Peyer's patch (tissue), 4 donors: ENCODE measurements at regions not wholly inside any gene's neighbourhood (a gene's known extent, or its start where the extent isn't known, plus 50 kb on each side); places are given as distances from the start of the nearest gene placed in this dataset.

ENCODE experiments used
- DNase-seq, 3 donors: peaks; one replicate each; pipeline ENCODE4 v3.0.0-alpha.2; 2017 to 2019
- H3K27ac ChIP-seq, 4 donors: fragments of 200-600 bp; sonication (generic); one replicate each; pipeline ENCODE4 v1.5.1; 2016 to 2019
- H3K27me3 ChIP-seq, 2 donors: fragments of 200-600 bp; sonication (generic); one replicate each; pipeline ENCODE4 v1.5.1; 2019
- H3K36me3 ChIP-seq, 3 donors: fragments of 200-600 bp; sonication (generic); one replicate each; pipeline ENCODE4 v1.5.1; 2016 to 2019
- H3K4me1 ChIP-seq, 4 donors: fragments of 200-600 bp; sonication (generic); one replicate each; pipeline ENCODE4 v1.5.1; 2016 to 2019
- H3K4me3 ChIP-seq, 4 donors: fragments of 200-600 bp; sonication (generic); 1 replicate in 3 of 4; 2 replicates in 1 of 4; pipeline ENCODE4 v1.5.1; 2016 to 2019; ENCODE audit warnings: mild to moderate bottlenecking in 1 of 4
- H3K9me3 ChIP-seq, 4 donors: fragments of 200-600 bp; sonication (generic); one replicate each; pipeline ENCODE4 v1.5.1; 2016 to 2019; ENCODE audit warnings: mild to moderate bottlenecking in 1 of 4
- POLR2A ChIP-seq, 2 donors: fragments of 450-650 bp; IDR thresholded peaks; one replicate each; pipeline ENCODE4 v1.5.1; 2017; ENCODE audit warnings: antibody characterized with exemption in 2 of 2, mild to moderate bottlenecking in 2 of 2, moderate library complexity in 2 of 2
- TF ChIP-seq, protein P1 (sequence below), 6 experiments: fragments of 450-650 bp in 4 of 6; fragments of 200-600 bp in 2 of 6; sonication (generic) in 1 of 6; IDR thresholded peaks; one replicate each; pipeline ENCODE4 v1.5.1; 2017 to 2019; ENCODE audit warnings: antibody characterized with exemption in 6 of 6, mild to moderate bottlenecking in 3 of 6, moderate library complexity in 1 of 6

DNA sequence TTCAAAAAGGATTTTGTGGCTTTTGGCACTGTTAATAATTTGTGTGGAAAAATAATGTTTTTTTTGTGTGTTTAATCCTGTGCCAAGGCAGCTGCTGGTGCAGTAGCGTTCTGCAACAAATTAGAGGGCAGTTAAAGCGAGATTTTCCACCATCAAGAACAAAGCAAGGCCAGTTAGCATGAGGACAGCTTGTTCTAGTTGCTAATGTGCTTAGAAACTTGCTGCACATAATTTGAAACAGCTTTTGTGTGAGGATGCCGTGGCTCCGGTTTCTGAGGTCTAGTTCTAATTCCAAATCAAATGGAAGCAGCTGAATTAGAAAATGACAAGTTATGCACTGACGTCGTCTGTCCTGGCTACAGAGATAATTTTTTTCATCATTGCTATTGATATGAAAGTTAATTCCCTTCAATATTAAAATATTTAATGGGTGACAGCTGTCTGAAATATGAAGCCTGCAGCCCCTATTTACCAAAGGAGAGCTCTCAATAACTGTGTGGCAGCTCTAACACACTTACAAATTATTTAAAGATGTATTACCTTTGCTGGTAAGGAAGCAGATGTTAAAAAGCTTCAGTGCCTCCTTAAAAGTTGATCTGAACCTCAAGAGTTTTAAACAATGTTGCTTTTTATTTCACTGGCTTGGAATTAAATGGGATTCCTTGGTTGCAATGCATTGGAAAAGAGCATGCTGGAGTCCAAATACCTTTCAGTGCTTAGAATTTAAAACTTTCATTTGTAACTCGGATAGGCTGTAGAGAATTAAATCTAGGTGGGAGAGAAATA is 128.6 kb downstream of the SPATA31D1 start:
- DNase-seq = no peak
- H3K4me1 ChIP-seq = no peaks in the 10 kb centered on the region
- no peaks in the 10 kb centered on the region for H3K27me3 ChIP-seq
- no peak overlapping the region for H3K27ac ChIP-seq
- TF ChIP-seq, protein P1, sequence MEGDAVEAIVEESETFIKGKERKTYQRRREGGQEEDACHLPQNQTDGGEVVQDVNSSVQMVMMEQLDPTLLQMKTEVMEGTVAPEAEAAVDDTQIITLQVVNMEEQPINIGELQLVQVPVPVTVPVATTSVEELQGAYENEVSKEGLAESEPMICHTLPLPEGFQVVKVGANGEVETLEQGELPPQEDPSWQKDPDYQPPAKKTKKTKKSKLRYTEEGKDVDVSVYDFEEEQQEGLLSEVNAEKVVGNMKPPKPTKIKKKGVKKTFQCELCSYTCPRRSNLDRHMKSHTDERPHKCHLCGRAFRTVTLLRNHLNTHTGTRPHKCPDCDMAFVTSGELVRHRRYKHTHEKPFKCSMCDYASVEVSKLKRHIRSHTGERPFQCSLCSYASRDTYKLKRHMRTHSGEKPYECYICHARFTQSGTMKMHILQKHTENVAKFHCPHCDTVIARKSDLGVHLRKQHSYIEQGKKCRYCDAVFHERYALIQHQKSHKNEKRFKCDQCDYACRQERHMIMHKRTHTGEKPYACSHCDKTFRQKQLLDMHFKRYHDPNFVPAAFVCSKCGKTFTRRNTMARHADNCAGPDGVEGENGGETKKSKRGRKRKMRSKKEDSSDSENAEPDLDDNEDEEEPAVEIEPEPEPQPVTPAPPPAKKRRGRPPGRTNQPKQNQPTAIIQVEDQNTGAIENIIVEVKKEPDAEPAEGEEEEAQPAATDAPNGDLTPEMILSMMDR (IDR thresholded peaks at IDR 0.05) = no peak
- TF ChIP-seq POLR2A (IDR thresholded peaks at IDR 0.05) = no peak
- no peaks in the 10 kb centered on the region for H3K9me3 ChIP-seq
- H3K4me3 ChIP-seq = no peak overlapping the region
- H3K36me3 ChIP-seq = no peaks in the 10 kb centered on the region

DNA sequence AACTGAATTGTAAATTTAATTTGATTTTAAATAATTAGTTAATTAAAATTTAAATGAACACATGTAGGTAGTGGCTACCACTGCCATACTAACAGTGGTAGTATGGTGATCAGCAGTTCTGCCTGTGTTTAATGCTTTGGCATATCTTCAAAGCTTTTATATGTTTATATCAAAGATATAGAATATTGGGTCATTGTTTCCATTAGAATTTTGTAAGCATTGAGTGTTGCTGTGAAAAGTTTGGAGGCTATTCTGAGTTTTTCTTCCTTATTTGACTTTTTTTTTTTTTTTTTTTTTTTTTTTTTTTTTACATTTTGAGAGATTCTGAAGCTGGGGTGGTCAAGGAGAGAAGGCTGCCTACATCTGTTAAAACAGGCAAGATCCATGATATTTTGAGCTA is 134.2 kb downstream of the SPATA31D1 start:
- TF ChIP-seq POLR2A (IDR thresholded peaks at IDR 0.05) = no peak
- TF ChIP-seq, protein P1 (IDR thresholded peaks at IDR 0.05) = no peak
- H3K9me3 ChIP-seq = no peaks in the 10 kb centered on the region
- H3K27me3 ChIP-seq = no peaks in the 10 kb centered on the region
- H3K27ac ChIP-seq = no peak overlapping the region
- H3K4me1 ChIP-seq = no peaks in the 10 kb centered on the region
- no peaks in the 10 kb centered on the region for H3K36me3 ChIP-seq
- no peak for DNase-seq
- H3K4me3 ChIP-seq = no peak overlapping the region

DNA sequence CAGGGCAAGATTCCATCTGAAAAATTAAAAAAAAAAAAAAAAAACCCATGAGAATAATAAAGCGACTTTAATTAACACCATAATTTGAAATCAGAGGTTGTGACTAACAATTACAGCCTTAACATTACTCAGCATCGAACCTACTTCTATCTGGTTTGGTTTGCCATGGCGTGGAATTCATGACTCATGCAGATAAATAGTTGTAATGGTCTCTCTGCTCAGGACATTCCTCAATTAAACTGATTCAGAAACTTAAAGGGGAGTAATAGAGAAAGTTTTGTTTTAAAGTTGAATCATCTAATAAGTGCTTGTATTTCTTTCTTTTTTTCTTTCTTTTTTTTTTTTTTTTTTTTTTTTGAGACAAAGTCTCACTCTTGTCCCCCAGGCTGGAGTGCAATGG is 135.5 kb downstream of the SPATA31D1 start:
- no peak overlapping the region for H3K4me3 ChIP-seq
- TF ChIP-seq, protein P1 (IDR thresholded peaks at IDR 0.05) = no peak
- TF ChIP-seq POLR2A (IDR thresholded peaks at IDR 0.05) = no peak
- no peaks in the 10 kb centered on the region for H3K27me3 ChIP-seq
- no peak overlapping the region for H3K27ac ChIP-seq
- DNase-seq = no peak
- H3K4me1 ChIP-seq = no peaks in the 10 kb centered on the region
- H3K36me3 ChIP-seq = no peaks in the 10 kb centered on the region
- no peaks in the 10 kb centered on the region for H3K9me3 ChIP-seq

DNA sequence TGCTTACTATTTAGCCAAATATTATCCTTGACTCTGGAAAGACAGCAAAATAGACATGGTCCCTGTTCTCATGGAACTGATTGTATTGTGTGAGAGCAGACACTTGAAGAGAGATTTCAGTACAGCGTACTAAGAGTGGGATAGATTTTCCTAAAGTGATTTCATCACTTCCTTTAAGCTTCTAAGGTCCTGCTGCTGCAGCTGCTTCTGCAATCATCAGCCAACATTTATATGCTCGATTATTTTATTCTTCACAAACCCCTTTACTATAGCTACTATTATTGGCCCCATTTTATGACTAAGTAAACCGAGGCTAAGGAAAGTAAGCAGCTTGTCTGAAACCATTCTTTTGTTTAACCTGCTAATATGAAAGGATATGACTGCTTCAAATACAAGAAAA is 137.7 kb downstream of the SPATA31D1 start:
- Histone ChIP-seq H3K4me1 (no peaks in the 10 kb centered on the region), H3K27me3 (no peaks in the 10 kb centered on the region), H3K27ac (no peak overlapping the region), H3K4me3 (no peak overlapping the region), H3K36me3 (no peaks in the 10 kb centered on the region), H3K9me3 (no peaks in the 10 kb centered on the region)
- TF ChIP-seq, protein P1 (IDR thresholded peaks at IDR 0.05) = no peak
- no peak for TF ChIP-seq POLR2A (IDR thresholded peaks at IDR 0.05)
- DNase-seq = no peak

DNA sequence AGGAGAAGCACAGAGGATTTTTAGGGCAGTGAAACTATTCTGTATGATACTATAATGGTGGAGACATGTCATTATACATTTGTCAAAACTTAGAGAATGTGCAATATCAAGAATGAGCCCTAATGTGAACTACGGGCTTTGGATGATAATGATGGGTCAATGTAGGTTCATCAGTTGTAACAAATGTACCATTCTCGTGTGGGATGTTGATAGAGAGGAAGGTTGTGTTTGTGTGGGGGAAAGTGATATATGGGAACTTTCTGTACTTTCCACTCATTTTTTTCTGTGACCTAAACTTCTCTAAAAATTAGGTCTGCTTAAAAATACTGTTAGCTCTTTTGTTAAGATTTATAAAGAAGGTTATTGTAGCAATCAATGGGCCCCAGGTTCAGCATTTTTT is 138.9 kb downstream of the SPATA31D1 start:
- H3K4me3 ChIP-seq = no peak overlapping the region
- no peaks in the 10 kb centered on the region for H3K4me1 ChIP-seq
- no peak for TF ChIP-seq POLR2A (IDR thresholded peaks at IDR 0.05)
- TF ChIP-seq, protein P1 (IDR thresholded peaks at IDR 0.05) = no peak
- H3K27me3 ChIP-seq = no peaks in the 10 kb centered on the region
- H3K9me3 ChIP-seq = no peaks in the 10 kb centered on the region
- H3K27ac ChIP-seq = no peak overlapping the region
- H3K36me3 ChIP-seq = no peaks in the 10 kb centered on the region
- DNase-seq = no peak
